SK-N-SH (cell line): ENCODE measurements at regions not wholly inside any gene's neighbourhood (a gene's known extent, or its start where the extent isn't known, plus 50 kb on each side); places are given as distances from the start of the nearest gene placed in this dataset.

Source experiments
- CTCF ChIA-PET: fragments of 300-600, 350-600 bp; formaldehyde crosslinking; extraction: SDS; loops from one replicate; lab custom pipeline; 2021; lab: Yijun Ruan, JAX
- POLR2A ChIA-PET: fragments of 350-600 bp; sonication (Branson Sonifier 250); formaldehyde crosslinking; extraction: SDS; loops from one replicate; lab custom pipeline; 2020; ENCODE audit warnings: antibody characterized with exemption, inconsistent platforms; lab: Yijun Ruan, JAX
- DNase-seq: peaks from one replicate; pipeline ENCODE4 v3.0.0; 2012
- H2AFZ ChIP-seq: fragments of 200-600 bp; sonication (generic); 2 replicates; pipeline ENCODE4 v1.8.1; 2016; ENCODE audit warnings: antibody characterized with exemption, mild to moderate bottlenecking, low read depth
- H3F3A ChIP-seq: fragments of 200-600 bp; sonication (generic); replicated peaks from 2 replicates; pipeline ENCODE3; 2016; ENCODE audit warnings: antibody characterized with exemption, mild to moderate bottlenecking; ENCODE audit not compliant: insufficient read depth
- H3K27ac ChIP-seq, 2 experiments: fragments of 200-500 bp in 1 of 2; fragments of 200-600 bp in 1 of 2; sonication (Bioruptor generic) in 1 of 2; sonication (generic), shearing (Covaris generic) in 1 of 2; 2 replicates each; pipeline versions ENCODE4 v1.5.1 to v1.6.1; 2014 to 2016; ENCODE audit warnings: low read depth in 2 of 2, inconsistent platforms in 1 of 2, low read length in 1 of 2, mild to moderate bottlenecking in 1 of 2, mixed read lengths in 1 of 2
- H3K27me3 ChIP-seq: fragments of 200-600 bp; sonication (generic), shearing (Covaris generic); 2 replicates; pipeline ENCODE4 v1.6.1; 2016; ENCODE audit warnings: mixed run types; ENCODE audit not compliant: insufficient read depth
- H3K36me3 ChIP-seq, 2 experiments: fragments of 200-500 bp in 1 of 2; fragments of 200-600 bp in 1 of 2; sonication (Bioruptor generic) in 1 of 2; sonication (generic) in 1 of 2; replicated peaks in 1 of 2; 2 replicates each; pipeline versions ENCODE3 to v1.5.1; 2014 to 2016; ENCODE audit warnings: low read length in 1 of 2, mild to moderate bottlenecking in 1 of 2; ENCODE audit not compliant: insufficient read depth in 2 of 2, control insufficient read depth in 1 of 2
- H3K4me1 ChIP-seq, 2 experiments: fragments of 200-500 bp in 1 of 2; fragments of 200-600 bp in 1 of 2; sonication (Bioruptor generic) in 1 of 2; sonication (generic), shearing (Covaris generic) in 1 of 2; 2 replicates each; pipeline versions ENCODE4 v1.5.1 to v1.6.1; 2014 to 2016; ENCODE audit warnings: low read depth in 1 of 2, low read length in 1 of 2, mixed run types in 1 of 2; ENCODE audit not compliant: insufficient read depth in 2 of 2, control insufficient read depth in 1 of 2
- H3K4me2 ChIP-seq: fragments of 200-600 bp; sonication (generic), shearing (Covaris generic); 2 replicates; pipeline ENCODE4 v1.6.1; 2017; ENCODE audit warnings: mixed run types
- H3K4me3 ChIP-seq, 2 experiments: fragments of 200-500 bp in 1 of 2; fragments of 200-600 bp in 1 of 2; sonication (Bioruptor generic) in 1 of 2; sonication (generic), shearing (Covaris generic) in 1 of 2; 2 replicates each; pipeline versions ENCODE4 v1.5.1 to v1.8.1; 2014 to 2016; ENCODE audit warnings: low read depth in 2 of 2, inconsistent platforms in 1 of 2, low read length in 1 of 2, mild to moderate bottlenecking in 1 of 2, mixed read lengths in 1 of 2, moderate library complexity in 1 of 2
- H3K79me2 ChIP-seq: fragments of 200-600 bp; sonication (generic); 2 replicates; pipeline ENCODE4 v1.8.1; 2017; ENCODE audit warnings: mild to moderate bottlenecking; ENCODE audit not compliant: insufficient read depth
- H3K9ac ChIP-seq: fragments of 200-600 bp; sonication (generic); 2 replicates; pipeline ENCODE4 v1.6.1; 2017; ENCODE audit warnings: mixed run types
- H3K9me2 ChIP-seq: fragments of 200-600 bp; sonication (generic); 2 replicates; pipeline ENCODE4 v1.6.1; 2017; ENCODE audit warnings: mixed run types
- H3K9me3 ChIP-seq: fragments of 200-600 bp; sonication (generic); 2 replicates; pipeline ENCODE4 v1.6.1; 2017; ENCODE audit warnings: mixed run types, mild to moderate bottlenecking, moderate library complexity
- H4K20me1 ChIP-seq: fragments of 200-600 bp; sonication (generic); 2 replicates; pipeline ENCODE4 v1.6.1; 2017; ENCODE audit warnings: mild to moderate bottlenecking, mixed run types; ENCODE audit not compliant: insufficient read depth
- CTCF ChIP-seq: fragments of 200-600 bp; sonication (generic); IDR thresholded peaks from 2 replicates; pipeline ENCODE4 v1.6.1; 2017; ENCODE audit warnings: antibody characterized with exemption, mild to moderate bottlenecking, moderate library complexity
- ELF1 ChIP-seq: IDR thresholded peaks from 2 replicates; pipeline ENCODE4 v1.4.0; 2012
- EP300 ChIP-seq, 2 experiments: IDR thresholded peaks; 2 replicates each; pipeline versions ENCODE4 v1.4.0 to v1.6.1; 2012; ENCODE audit warnings: borderline replicate concordance in 1 of 2, low read depth in 1 of 2, low read length in 1 of 2
- EZH2phosphoT487 ChIP-seq: fragments of 200-600 bp; sonication (generic); IDR thresholded peaks from 2 replicates; pipeline ENCODE4 v1.6.1; 2017; ENCODE audit warnings: low read depth, mixed run types, mild to moderate bottlenecking, antibody characterized with exemption, moderate library complexity, borderline replicate concordance
- FOXJ3 ChIP-seq: sonication (generic); formaldehyde crosslinking; IDR thresholded peaks from 2 replicates; pipeline ENCODE4 v1.5.1; 2020; ENCODE audit warnings: mild to moderate bottlenecking, missing genetic modification reagents
- FOXM1 ChIP-seq: IDR thresholded peaks from 2 replicates; pipeline ENCODE4 v1.4.0; 2012; ENCODE audit warnings: low read depth, mild to moderate bottlenecking
- GABPA ChIP-seq: IDR thresholded peaks from 2 replicates; pipeline ENCODE4 v1.4.0; 2012; ENCODE audit warnings: low read depth, mild to moderate bottlenecking
- IRF3 ChIP-seq: fragments of 150-350 bp; IDR thresholded peaks from 2 replicates; pipeline ENCODE4 v1.6.1; 2016; ENCODE audit warnings: mild to moderate bottlenecking, low read depth, low read length
- JUND ChIP-seq: IDR thresholded peaks from 2 replicates; pipeline ENCODE4 v1.4.0; 2012
- MEF2A ChIP-seq: IDR thresholded peaks from 2 replicates; pipeline ENCODE4 v1.4.0; 2012; ENCODE audit warnings: low read depth, borderline replicate concordance
- MXI1 ChIP-seq: IDR thresholded peaks from 2 replicates; pipeline ENCODE4 v1.6.1; 2012; ENCODE audit warnings: mild to moderate bottlenecking, low read depth, low read length, improper control_type of control experiment
- NFIC ChIP-seq: IDR thresholded peaks from 2 replicates; pipeline ENCODE4 v1.4.0; 2012; ENCODE audit warnings: borderline replicate concordance
- POLR2AphosphoS5 ChIP-seq: IDR thresholded peaks from 2 replicates; pipeline ENCODE4 v1.6.1; 2012; ENCODE audit warnings: low read depth, low read length
- REST ChIP-seq: IDR thresholded peaks from 2 replicates; pipeline ENCODE4 v1.6.1; 2012; ENCODE audit warnings: mild to moderate bottlenecking, low read depth, low read length, moderate library complexity
- RFX5 ChIP-seq: IDR thresholded peaks from 2 replicates; pipeline ENCODE4 v1.6.1; 2012; ENCODE audit warnings: mild to moderate bottlenecking, improper control_type of control experiment, low read length
- SIN3A ChIP-seq: IDR thresholded peaks from 2 replicates; pipeline ENCODE4 v1.6.1; 2012; ENCODE audit warnings: low read depth, mild to moderate bottlenecking, low read length, moderate library complexity, borderline replicate concordance
- TEAD4 ChIP-seq: IDR thresholded peaks from 2 replicates; pipeline ENCODE4 v1.4.0; 2012; ENCODE audit warnings: mild to moderate bottlenecking, borderline replicate concordance; ENCODE audit not compliant: insufficient read depth
- USF1 ChIP-seq: IDR thresholded peaks from 2 replicates; pipeline ENCODE4 v1.4.0; 2012; ENCODE audit warnings: low read depth, borderline replicate concordance
- ZBTB33 ChIP-seq: IDR thresholded peaks from 2 replicates; pipeline ENCODE4 v1.4.0; 2012; ENCODE audit warnings: low read depth, borderline replicate concordance
- WGBS: methylation state at CpG from one replicate; pipeline ENCODE4 v1.1.6; 2017; ENCODE audit warnings: low lambda C conversion rate; 5-methylcytosine and 5-hydroxymethylcytosine counted together

- CTCF ChIA-PET = no interaction called here
Measured at GRCh38 chr13:83618966-83619365, 263.3 kb downstream of the SLITRK1 start.

GRCh38 chr13:83613524-83613923 lies 268.8 kb downstream of the SLITRK1 start:
- no peaks in the 10 kb centered on the region for H3K79me2 ChIP-seq
- H3K27ac ChIP-seq = no peak overlapping the region
- no peak overlapping the region for H2AFZ ChIP-seq
- no peaks in the 10 kb centered on the region for H3F3A ChIP-seq
- WGBS = 65% methylated on average over 5 of the region's 16 CpGs
- H3K9ac ChIP-seq = no peak overlapping the region
- POLR2A ChIA-PET = no interaction called here
- H3K36me3 ChIP-seq = no peaks in the 10 kb centered on the region
- H3K9me2 ChIP-seq = no peaks in the 10 kb centered on the region
- no peaks in the 10 kb centered on the region for H4K20me1 ChIP-seq
- H3K27me3 ChIP-seq = no peaks in the 10 kb centered on the region
- H3K4me2 ChIP-seq = no peak overlapping the region
- CTCF ChIA-PET = interaction anchor here (1.1 kb wide), 1 partner anchor 17 kb away, joined by 3 read pairs; no protein-coding TSS in a partner anchor
- no peak for DNase-seq
- no peaks in the 10 kb centered on the region; a peak in 1 of 4 replicates for H3K4me1 ChIP-seq
- H3K9me3 ChIP-seq = no peaks in the 10 kb centered on the region
- no peak overlapping the region for H3K4me3 ChIP-seq
- TF ChIP-seq FOXM1 (no peak), CTCF (no peak), REST (no peak), MEF2A (no peak), TEAD4 (no peak)

More at GRCh38 chr13:83618966-83619365, 263.3 kb downstream of the SLITRK1 start:
- no peaks in the 10 kb centered on the region for H3K79me2 ChIP-seq
- POLR2A ChIA-PET = no interaction called here
- no peak for DNase-seq
- no peak for TF ChIP-seq GABPA
- no peak for TF ChIP-seq ELF1
- TF ChIP-seq MXI1 = no peak
- no peak for TF ChIP-seq IRF3
- no peak for TF ChIP-seq FOXJ3 (CRISPR knock-in tag)
- no peak for TF ChIP-seq SIN3A
- TF ChIP-seq MEF2A = no peak
- TF ChIP-seq JUND = no peak
- no peak for TF ChIP-seq RFX5
- no peak for TF ChIP-seq EZH2phosphoT487
- no peak for TF ChIP-seq EP300 (IDR thresholded peaks at IDR 0.05; ENCODE audit: borderline replicate concordance in 1 of 2, low read depth in 1 of 2, low read length in 1 of 2)
- no peak for TF ChIP-seq NFIC
- no peak for TF ChIP-seq POLR2AphosphoS5
- TF ChIP-seq ZBTB33 = no peak
- no peak for TF ChIP-seq USF1
- H4K20me1 ChIP-seq = no peaks in the 10 kb centered on the region
- no peak overlapping the region for H3K4me3 ChIP-seq
- no peak overlapping the region for H3K4me2 ChIP-seq
- H2AFZ ChIP-seq = no peak overlapping the region
- no peaks in the 10 kb centered on the region for H3K9me2 ChIP-seq
- H3K9ac ChIP-seq = no peak overlapping the region
- H3K27me3 ChIP-seq = no peaks in the 10 kb centered on the region
- H3K9me3 ChIP-seq = no peaks in the 10 kb centered on the region
- H3F3A ChIP-seq = no peaks in the 10 kb centered on the region
- no peaks in the 10 kb centered on the region for H3K36me3 ChIP-seq
- H3K27ac ChIP-seq = no peak overlapping the region
- H3K4me1 ChIP-seq = no peaks in the 10 kb centered on the region
